ENCODE measurements at regions not wholly inside any gene's neighbourhood (a gene's known extent, or its start where the extent isn't known, plus 50 kb on each side); places are given as distances from the start of the nearest gene placed in this dataset.

DNA sequence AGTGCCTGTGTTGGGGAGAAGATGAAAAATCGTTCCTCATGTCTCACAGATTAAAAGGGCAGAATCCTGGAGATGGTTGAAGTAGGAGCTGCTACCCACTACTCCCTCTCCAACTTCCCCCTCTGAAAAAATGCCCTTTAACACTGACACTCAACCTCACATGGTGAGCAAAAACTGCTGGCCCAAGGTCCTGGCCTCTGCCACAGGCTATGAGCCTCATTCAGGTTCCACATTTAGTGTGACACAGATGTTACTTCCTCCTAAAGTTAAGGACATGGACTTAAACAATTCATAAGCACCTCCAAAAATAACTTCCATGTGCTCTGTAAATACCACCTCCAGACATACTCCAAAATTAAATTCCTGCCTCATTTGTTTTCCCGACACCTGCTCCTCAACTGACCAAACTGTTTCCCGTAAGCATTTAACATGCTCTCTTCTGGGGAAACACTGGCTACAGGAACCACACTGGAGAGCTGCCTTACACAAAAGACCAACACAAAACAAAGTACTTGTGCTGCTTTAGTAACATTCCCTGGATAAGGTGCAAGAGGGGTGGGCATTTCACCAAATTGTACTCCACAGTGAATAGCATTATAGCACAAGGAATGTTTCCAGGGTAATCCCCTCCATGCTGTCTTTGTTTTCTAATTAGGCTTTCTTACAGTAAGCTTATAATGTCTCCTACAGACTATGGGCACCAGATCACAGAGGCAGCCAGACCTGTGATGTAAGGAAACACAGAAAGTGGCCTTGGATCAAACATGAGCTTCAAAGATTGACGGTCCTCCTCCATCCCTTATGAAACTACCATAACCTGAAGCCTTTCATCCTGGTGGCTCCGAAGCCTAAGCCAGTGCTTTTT, 57.0 kb downstream of the PHLDA1 start:
- no peaks in the 10 kb centered on the region for H3K36me3 ChIP-seq (ENCODE audit: control insufficient read depth in 2 of 2, insufficient read depth in 1 of 2, low read length in 2 of 2)
- H3K4me1 ChIP-seq (ENCODE audit: control insufficient read depth, insufficient read depth, low read length), result peaks cover 9% of the 10 kb centered on the region
- POLR2A ChIA-PET, result interaction anchor here (0.6 kb wide), 1 partner anchor 15 kb away, joined by 3 read pairs; no protein-coding TSS in a partner anchor
- no peak overlapping the region for H3K4me3 ChIP-seq (ENCODE audit: low read depth, low read length)
- CTCF ChIA-PET, result interaction anchor here (0.6 kb wide), 1 partner anchor 179 kb away, joined by 3 read pairs; no protein-coding TSS in a partner anchor
- H3K9me3 ChIP-seq (ENCODE audit: control insufficient read depth, insufficient read depth, low read depth, low read length), result no peaks in the 10 kb centered on the region
- no peak overlapping the region for H3K27ac ChIP-seq (ENCODE audit: extremely low read depth, low read depth, low read length)
- TF ChIP-seq IKZF3 (tag by site-specific recombination; IDR thresholded peaks at IDR 0.05), result no peak
- no peak for TF ChIP-seq GLIS2 (tag by site-specific recombination; IDR thresholded peaks at IDR 0.05)
- TF ChIP-seq ZFP37 (tag by site-specific recombination; IDR thresholded peaks at IDR 0.05), result no peak
- TF ChIP-seq ZNF426 (tag by site-specific recombination; IDR thresholded peaks at IDR 0.05), result no peak
- no peak for TF ChIP-seq ZSCAN23 (tag by site-specific recombination; IDR thresholded peaks at IDR 0.05)
- TF ChIP-seq KLF9 (tag by site-specific recombination; IDR thresholded peaks at IDR 0.05; ENCODE audit: low read depth), result no peak
- TF ChIP-seq ZFP41 (tag by site-specific recombination; IDR thresholded peaks at IDR 0.05; ENCODE audit: borderline replicate concordance), result no peak
- no peak for TF ChIP-seq ZNF223 (tag by site-specific recombination; IDR thresholded peaks at IDR 0.05)
- TF ChIP-seq ZNF768 (tag by site-specific recombination; IDR thresholded peaks at IDR 0.05), result no peak
- TF ChIP-seq ZNF140 (tag by site-specific recombination; IDR thresholded peaks at IDR 0.05), result no peak
- no peak for TF ChIP-seq ZNF660 (tag by site-specific recombination; IDR thresholded peaks at IDR 0.05)
- TF ChIP-seq ZNF791 (tag by site-specific recombination; IDR thresholded peaks at IDR 0.05), result no peak
- TF ChIP-seq, protein P1, sequence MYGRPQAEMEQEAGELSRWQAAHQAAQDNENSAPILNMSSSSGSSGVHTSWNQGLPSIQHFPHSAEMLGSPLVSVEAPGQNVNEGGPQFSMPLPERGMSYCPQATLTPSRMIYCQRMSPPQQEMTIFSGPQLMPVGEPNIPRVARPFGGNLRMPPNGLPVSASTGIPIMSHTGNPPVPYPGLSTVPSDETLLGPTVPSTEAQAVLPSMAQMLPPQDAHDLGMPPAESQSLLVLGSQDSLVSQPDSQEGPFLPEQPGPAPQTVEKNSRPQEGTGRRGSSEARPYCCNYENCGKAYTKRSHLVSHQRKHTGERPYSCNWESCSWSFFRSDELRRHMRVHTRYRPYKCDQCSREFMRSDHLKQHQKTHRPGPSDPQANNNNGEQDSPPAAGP (tag by site-specific recombination; IDR thresholded peaks at IDR 0.05), result no peak
- no peak for TF ChIP-seq YY2 (tag by site-specific recombination; IDR thresholded peaks at IDR 0.05)
- TF ChIP-seq, protein P2, sequence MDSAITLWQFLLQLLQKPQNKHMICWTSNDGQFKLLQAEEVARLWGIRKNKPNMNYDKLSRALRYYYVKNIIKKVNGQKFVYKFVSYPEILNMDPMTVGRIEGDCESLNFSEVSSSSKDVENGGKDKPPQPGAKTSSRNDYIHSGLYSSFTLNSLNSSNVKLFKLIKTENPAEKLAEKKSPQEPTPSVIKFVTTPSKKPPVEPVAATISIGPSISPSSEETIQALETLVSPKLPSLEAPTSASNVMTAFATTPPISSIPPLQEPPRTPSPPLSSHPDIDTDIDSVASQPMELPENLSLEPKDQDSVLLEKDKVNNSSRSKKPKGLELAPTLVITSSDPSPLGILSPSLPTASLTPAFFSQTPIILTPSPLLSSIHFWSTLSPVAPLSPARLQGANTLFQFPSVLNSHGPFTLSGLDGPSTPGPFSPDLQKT (IDR thresholded peaks at IDR 0.05; ENCODE audit: borderline replicate concordance, low read depth, low read length), result no peak
- no peak for TF ChIP-seq ZNF211 (tag by site-specific recombination; IDR thresholded peaks at IDR 0.05; ENCODE audit: low read depth)
- TF ChIP-seq, protein P3, sequence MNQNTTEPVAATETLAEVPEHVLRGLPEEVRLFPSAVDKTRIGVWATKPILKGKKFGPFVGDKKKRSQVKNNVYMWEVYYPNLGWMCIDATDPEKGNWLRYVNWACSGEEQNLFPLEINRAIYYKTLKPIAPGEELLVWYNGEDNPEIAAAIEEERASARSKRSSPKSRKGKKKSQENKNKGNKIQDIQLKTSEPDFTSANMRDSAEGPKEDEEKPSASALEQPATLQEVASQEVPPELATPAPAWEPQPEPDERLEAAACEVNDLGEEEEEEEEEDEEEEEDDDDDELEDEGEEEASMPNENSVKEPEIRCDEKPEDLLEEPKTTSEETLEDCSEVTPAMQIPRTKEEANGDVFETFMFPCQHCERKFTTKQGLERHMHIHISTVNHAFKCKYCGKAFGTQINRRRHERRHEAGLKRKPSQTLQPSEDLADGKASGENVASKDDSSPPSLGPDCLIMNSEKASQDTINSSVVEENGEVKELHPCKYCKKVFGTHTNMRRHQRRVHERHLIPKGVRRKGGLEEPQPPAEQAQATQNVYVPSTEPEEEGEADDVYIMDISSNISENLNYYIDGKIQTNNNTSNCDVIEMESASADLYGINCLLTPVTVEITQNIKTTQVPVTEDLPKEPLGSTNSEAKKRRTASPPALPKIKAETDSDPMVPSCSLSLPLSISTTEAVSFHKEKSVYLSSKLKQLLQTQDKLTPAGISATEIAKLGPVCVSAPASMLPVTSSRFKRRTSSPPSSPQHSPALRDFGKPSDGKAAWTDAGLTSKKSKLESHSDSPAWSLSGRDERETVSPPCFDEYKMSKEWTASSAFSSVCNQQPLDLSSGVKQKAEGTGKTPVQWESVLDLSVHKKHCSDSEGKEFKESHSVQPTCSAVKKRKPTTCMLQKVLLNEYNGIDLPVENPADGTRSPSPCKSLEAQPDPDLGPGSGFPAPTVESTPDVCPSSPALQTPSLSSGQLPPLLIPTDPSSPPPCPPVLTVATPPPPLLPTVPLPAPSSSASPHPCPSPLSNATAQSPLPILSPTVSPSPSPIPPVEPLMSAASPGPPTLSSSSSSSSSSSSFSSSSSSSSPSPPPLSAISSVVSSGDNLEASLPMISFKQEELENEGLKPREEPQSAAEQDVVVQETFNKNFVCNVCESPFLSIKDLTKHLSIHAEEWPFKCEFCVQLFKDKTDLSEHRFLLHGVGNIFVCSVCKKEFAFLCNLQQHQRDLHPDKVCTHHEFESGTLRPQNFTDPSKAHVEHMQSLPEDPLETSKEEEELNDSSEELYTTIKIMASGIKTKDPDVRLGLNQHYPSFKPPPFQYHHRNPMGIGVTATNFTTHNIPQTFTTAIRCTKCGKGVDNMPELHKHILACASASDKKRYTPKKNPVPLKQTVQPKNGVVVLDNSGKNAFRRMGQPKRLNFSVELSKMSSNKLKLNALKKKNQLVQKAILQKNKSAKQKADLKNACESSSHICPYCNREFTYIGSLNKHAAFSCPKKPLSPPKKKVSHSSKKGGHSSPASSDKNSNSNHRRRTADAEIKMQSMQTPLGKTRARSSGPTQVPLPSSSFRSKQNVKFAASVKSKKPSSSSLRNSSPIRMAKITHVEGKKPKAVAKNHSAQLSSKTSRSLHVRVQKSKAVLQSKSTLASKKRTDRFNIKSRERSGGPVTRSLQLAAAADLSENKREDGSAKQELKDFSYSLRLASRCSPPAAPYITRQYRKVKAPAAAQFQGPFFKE (tag by site-specific recombination; IDR thresholded peaks at IDR 0.05; ENCODE audit: borderline replicate concordance), result no peak
- TF ChIP-seq ZNF169 (tag by site-specific recombination; IDR thresholded peaks at IDR 0.05), result no peak
- no peak for TF ChIP-seq MYNN (tag by site-specific recombination; IDR thresholded peaks at IDR 0.05; ENCODE audit: borderline replicate concordance)
- TF ChIP-seq, protein P4, sequence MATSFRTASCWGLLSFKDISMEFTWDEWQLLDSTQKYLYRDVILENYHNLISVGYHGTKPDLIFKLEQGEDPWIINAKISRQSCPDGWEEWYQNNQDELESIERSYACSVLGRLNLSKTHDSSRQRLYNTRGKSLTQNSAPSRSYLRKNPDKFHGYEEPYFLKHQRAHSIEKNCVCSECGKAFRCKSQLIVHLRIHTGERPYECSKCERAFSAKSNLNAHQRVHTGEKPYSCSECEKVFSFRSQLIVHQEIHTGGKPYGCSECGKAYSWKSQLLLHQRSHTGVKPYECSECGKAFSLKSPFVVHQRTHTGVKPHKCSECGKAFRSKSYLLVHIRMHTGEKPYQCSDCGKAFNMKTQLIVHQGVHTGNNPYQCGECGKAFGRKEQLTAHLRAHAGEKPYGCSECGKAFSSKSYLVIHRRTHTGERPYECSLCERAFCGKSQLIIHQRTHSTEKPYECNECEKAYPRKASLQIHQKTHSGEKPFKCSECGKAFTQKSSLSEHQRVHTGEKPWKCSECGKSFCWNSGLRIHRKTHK (tag by site-specific recombination; IDR thresholded peaks at IDR 0.05), result no peak
